H9 (cell line): ENCODE measurements at regions not wholly inside any gene's neighbourhood (a gene's known extent, or its start where the extent isn't known, plus 50 kb on each side); places are given as distances from the start of the nearest gene placed in this dataset.

Experiments used
- DNase-seq: peaks from one replicate; pipeline ENCODE4 v3.0.0-alpha.2; 2017
- H2AFZ ChIP-seq: one replicate; pipeline ENCODE4 v1.6.1; 2013; ENCODE audit warnings: mild to moderate bottlenecking, low read length, control low read depth, moderate library complexity
- H2AK5ac ChIP-seq: 2 replicates; pipeline ENCODE4 v1.6.1; 2013; ENCODE audit warnings: low read length, control low read depth, mixed read lengths; ENCODE audit not compliant: insufficient read length
- H2BK120ac ChIP-seq: one replicate; pipeline ENCODE4 v1.6.1; 2013; ENCODE audit warnings: low read depth, mild to moderate bottlenecking, low read length, control low read depth, inconsistent platforms; ENCODE audit not compliant: poor library complexity, severe bottlenecking
- H2BK12ac ChIP-seq: 2 replicates; pipeline ENCODE4 v1.6.1; 2013; ENCODE audit warnings: low read length, control low read depth, mixed read lengths, low read depth; ENCODE audit not compliant: insufficient read length
- H2BK15ac ChIP-seq: 2 replicates; pipeline ENCODE4 v1.6.1; 2013; ENCODE audit warnings: low read depth, low read length, control low read depth
- H2BK20ac ChIP-seq: one replicate; pipeline ENCODE4 v1.6.1; 2013; ENCODE audit warnings: low read depth, mild to moderate bottlenecking, low read length, control low read depth, inconsistent platforms; ENCODE audit not compliant: poor library complexity, severe bottlenecking
- H2BK5ac ChIP-seq: 2 replicates; pipeline ENCODE4 v1.6.1; 2013; ENCODE audit warnings: low read length, control low read depth, mixed read lengths; ENCODE audit not compliant: insufficient read length
- H3K14ac ChIP-seq: 2 replicates; pipeline ENCODE4 v1.6.1; 2013; ENCODE audit warnings: low read length, control low read depth; ENCODE audit not compliant: insufficient read depth
- H3K18ac ChIP-seq: 2 replicates; pipeline ENCODE4 v1.6.1; 2013; ENCODE audit warnings: low read depth, mild to moderate bottlenecking, mixed read lengths, low read length, control low read depth; ENCODE audit not compliant: insufficient read length
- H3K23ac ChIP-seq: 2 replicates; pipeline ENCODE4 v1.6.1; 2013; ENCODE audit warnings: low read length, control low read depth, mixed read lengths, low read depth; ENCODE audit not compliant: insufficient read length
- H3K23me2 ChIP-seq: 2 replicates; pipeline ENCODE4 v1.6.1; 2013; ENCODE audit warnings: low read depth, mild to moderate bottlenecking, mixed read lengths, low read length, control low read depth; ENCODE audit not compliant: insufficient read length, poor library complexity, severe bottlenecking
- H3K27ac ChIP-seq: 2 replicates; pipeline ENCODE4 v1.5.1; 2013; ENCODE audit warnings: low read length, control low read depth, mixed read lengths, low read depth; ENCODE audit not compliant: insufficient read length
- H3K27me3 ChIP-seq: 2 replicates; pipeline ENCODE4 v1.6.1; 2013; ENCODE audit warnings: low read length, control low read depth, inconsistent platforms; ENCODE audit not compliant: insufficient read depth
- H3K4ac ChIP-seq: 2 replicates; pipeline ENCODE4 v1.6.1; 2013; ENCODE audit warnings: low read depth, mild to moderate bottlenecking, control low read depth, inconsistent platforms, low read length, moderate library complexity
- H3K4me1 ChIP-seq: 2 replicates; pipeline ENCODE4 v1.6.1; 2013; ENCODE audit warnings: low read length, control low read depth, inconsistent platforms; ENCODE audit not compliant: insufficient read depth
- H3K4me2 ChIP-seq: 2 replicates; pipeline ENCODE4 v1.6.1; 2013; ENCODE audit warnings: low read length, control low read depth, mixed read lengths; ENCODE audit not compliant: insufficient read length, insufficient read depth
- H3K56ac ChIP-seq: 2 replicates; pipeline ENCODE4 v1.6.1; 2013; ENCODE audit warnings: low read depth, mild to moderate bottlenecking, mixed read lengths, low read length, control low read depth; ENCODE audit not compliant: insufficient read length
- H3K79me1 ChIP-seq: 2 replicates; pipeline ENCODE4 v1.6.1; 2013; ENCODE audit warnings: low read depth, mild to moderate bottlenecking, moderate library complexity, low read length, control low read depth, inconsistent platforms; ENCODE audit not compliant: insufficient read depth, poor library complexity, severe bottlenecking
- H3K79me2 ChIP-seq: 2 replicates; pipeline ENCODE4 v1.6.1; 2013; ENCODE audit warnings: low read length, control low read depth, inconsistent platforms; ENCODE audit not compliant: insufficient read depth
- H3K9ac ChIP-seq: 2 replicates; pipeline ENCODE4 v1.6.1; 2013; ENCODE audit warnings: low read length, control low read depth, mixed read lengths; ENCODE audit not compliant: insufficient read length; ENCODE audit errors: extremely low read depth
- H3K9me3 ChIP-seq: one replicate; pipeline ENCODE4 v1.6.1; 2013; ENCODE audit warnings: low read depth, low read length, inconsistent platforms; ENCODE audit not compliant: control insufficient read depth
- H3T11ph ChIP-seq: one replicate; pipeline ENCODE4 v1.6.1; 2013; ENCODE audit warnings: mild to moderate bottlenecking, low read length, control low read depth, inconsistent platforms
- H4K20me1 ChIP-seq: one replicate; pipeline ENCODE4 v1.6.1; 2013; ENCODE audit not compliant: control insufficient read depth, insufficient read length, insufficient read depth
- H4K5ac ChIP-seq: 2 replicates; pipeline ENCODE4 v1.6.1; 2013; ENCODE audit warnings: low read depth, mild to moderate bottlenecking, mixed read lengths, low read length, control low read depth; ENCODE audit not compliant: insufficient read length
- H4K8ac ChIP-seq: replicated peaks from 2 replicates; pipeline ENCODE4 v1.6.1; 2013; ENCODE audit warnings: low read length, control low read depth, mixed read lengths, low read depth; ENCODE audit not compliant: insufficient read length
- H4K91ac ChIP-seq: 2 replicates; pipeline ENCODE4 v1.6.1; 2013; ENCODE audit warnings: low read depth, mild to moderate bottlenecking, moderate library complexity, mixed read lengths, low read length, control low read depth; ENCODE audit not compliant: insufficient read length
- H3K27ac Mint-ChIP-seq, 3 experiments: 2 replicates in 2 of 3; 3 replicates in 1 of 3; pipeline ENCODE4 v1.8.0; 2020 to 2021; ENCODE audit warnings: mixed read lengths in 3 of 3, mild to moderate bottlenecking in 1 of 3, moderate library complexity in 1 of 3
- H3K27me3 Mint-ChIP-seq: 2 replicates; pipeline ENCODE4 v1.8.0; 2021; ENCODE audit warnings: low read depth, mild to moderate bottlenecking, moderate library complexity, mixed read lengths
- H3K36me3 Mint-ChIP-seq, 3 experiments: 2 replicates in 2 of 3; 3 replicates in 1 of 3; pipeline ENCODE4 v1.8.0; 2020 to 2021; ENCODE audit warnings: low read depth in 3 of 3, mixed read lengths in 3 of 3; ENCODE audit not compliant: insufficient read depth in 1 of 3
- H3K4me1 Mint-ChIP-seq, 2 experiments: 2 replicates each; pipeline ENCODE4 v1.8.0; 2020; ENCODE audit warnings: mixed read lengths in 2 of 2
- H3K4me3 Mint-ChIP-seq, 2 experiments: 2 replicates in 1 of 2; 3 replicates in 1 of 2; pipeline ENCODE4 v1.8.0; 2020 to 2021; ENCODE audit warnings: mild to moderate bottlenecking in 2 of 2, mixed read lengths in 2 of 2, moderate library complexity in 1 of 2
- H3K9me3 Mint-ChIP-seq, 2 experiments: 2 replicates in 1 of 2; 3 replicates in 1 of 2; pipeline ENCODE4 v1.8.0; 2020; ENCODE audit warnings: mild to moderate bottlenecking in 2 of 2, mixed read lengths in 2 of 2, moderate library complexity in 1 of 2
- WGBS: extraction: QIAGEN DNeasy Blood & Tissue Kit; methylation state at CpG from one replicate; pipeline ENCODE4 v1.1.7; 2013; ENCODE audit warnings: missing lambda C conversion rate, low lambda C conversion rate, mixed read lengths; ENCODE audit not compliant: insufficient read length; ENCODE audit errors: extremely low coverage; 5-methylcytosine and 5-hydroxymethylcytosine counted together
- TF ChIP-seq, protein P1 (sequence below): fragments of 200-600 bp; sonication (generic); conservative IDR thresholded peaks from 3 replicates; pipeline ENCODE4 v1.8.0; 2021; ENCODE audit warnings: antibody characterized with exemption, mild to moderate bottlenecking

DNA sequence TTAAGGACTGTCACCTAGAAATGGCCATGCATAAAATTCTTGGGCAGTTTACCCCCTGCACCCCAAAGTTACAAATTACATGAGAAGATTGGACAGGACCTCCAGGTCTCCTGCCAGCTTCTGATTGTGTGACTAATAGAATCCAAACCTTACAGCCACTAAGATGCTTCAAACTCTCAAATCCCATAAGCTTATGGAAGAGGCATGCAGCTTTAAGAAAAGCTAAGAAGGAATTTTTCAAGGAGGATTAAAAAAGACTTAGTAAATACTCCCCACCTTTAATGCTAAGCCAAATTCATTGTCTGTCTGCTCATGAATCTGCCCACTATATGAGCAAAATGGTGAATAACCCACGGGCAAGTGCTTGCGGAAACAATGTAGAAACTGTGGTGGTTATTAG, 86.3 kb downstream of the MAIP1 start:
- H3K9me3 Mint-ChIP-seq: peaks cover 25 to 27% of the 10 kb centered on the region in 2 experiments
- no CpG with 5 or more reads among the region's 2 CpGs for WGBS
- no peak overlapping the region for H2BK20ac ChIP-seq
- H2AK5ac ChIP-seq: no peak overlapping the region
- H3K4ac ChIP-seq: no peak overlapping the region
- H2BK15ac ChIP-seq: no peak overlapping the region
- no peak overlapping the region for H4K5ac ChIP-seq
- H4K20me1 ChIP-seq: no peaks in the 10 kb centered on the region
- H2BK12ac ChIP-seq: no peak overlapping the region
- no peak overlapping the region for H4K91ac ChIP-seq
- no peaks in the 10 kb centered on the region for H3K79me2 ChIP-seq
- no peaks in the 10 kb centered on the region for H3K79me1 ChIP-seq
- H3K4me1 Mint-ChIP-seq: peaks cover 13 to 15% of the 10 kb centered on the region in 2 experiments
- TF ChIP-seq, protein P1, sequence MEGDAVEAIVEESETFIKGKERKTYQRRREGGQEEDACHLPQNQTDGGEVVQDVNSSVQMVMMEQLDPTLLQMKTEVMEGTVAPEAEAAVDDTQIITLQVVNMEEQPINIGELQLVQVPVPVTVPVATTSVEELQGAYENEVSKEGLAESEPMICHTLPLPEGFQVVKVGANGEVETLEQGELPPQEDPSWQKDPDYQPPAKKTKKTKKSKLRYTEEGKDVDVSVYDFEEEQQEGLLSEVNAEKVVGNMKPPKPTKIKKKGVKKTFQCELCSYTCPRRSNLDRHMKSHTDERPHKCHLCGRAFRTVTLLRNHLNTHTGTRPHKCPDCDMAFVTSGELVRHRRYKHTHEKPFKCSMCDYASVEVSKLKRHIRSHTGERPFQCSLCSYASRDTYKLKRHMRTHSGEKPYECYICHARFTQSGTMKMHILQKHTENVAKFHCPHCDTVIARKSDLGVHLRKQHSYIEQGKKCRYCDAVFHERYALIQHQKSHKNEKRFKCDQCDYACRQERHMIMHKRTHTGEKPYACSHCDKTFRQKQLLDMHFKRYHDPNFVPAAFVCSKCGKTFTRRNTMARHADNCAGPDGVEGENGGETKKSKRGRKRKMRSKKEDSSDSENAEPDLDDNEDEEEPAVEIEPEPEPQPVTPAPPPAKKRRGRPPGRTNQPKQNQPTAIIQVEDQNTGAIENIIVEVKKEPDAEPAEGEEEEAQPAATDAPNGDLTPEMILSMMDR: no peak
- H2AFZ ChIP-seq: no peak overlapping the region
- H2BK5ac ChIP-seq: no peak overlapping the region
- no peak overlapping the region for H3K4me3 Mint-ChIP-seq
- H3K18ac ChIP-seq: no peak overlapping the region
- H3K14ac ChIP-seq: no peak overlapping the region
- no peak overlapping the region for H2BK120ac ChIP-seq
- H3K9me3 ChIP-seq: peaks cover 14% of the 10 kb centered on the region
- H3K56ac ChIP-seq: no peak overlapping the region
- H3K27me3 Mint-ChIP-seq: no peaks in the 10 kb centered on the region
- peaks cover 2% of the 10 kb centered on the region; the same call in 1 of the 2 replicates for H3K4me1 ChIP-seq
- no peaks in the 10 kb centered on the region for H3K27me3 ChIP-seq
- peaks cover 19 to 29% (median 21%) of the 10 kb centered on the region in 3 experiments for H3K36me3 Mint-ChIP-seq
- no peak overlapping the region for H3K4me2 ChIP-seq
- H3K9ac ChIP-seq: no peak overlapping the region
- H3K23me2 ChIP-seq: no peaks in the 10 kb centered on the region
- H4K8ac ChIP-seq: no peak overlapping the region
- no peak overlapping the region for H3K23ac ChIP-seq
- peak overlapping the region in 1 of 3 experiments; percentile 4; a peak in 1 of 7 replicates for H3K27ac Mint-ChIP-seq
- H3T11ph ChIP-seq: no peak overlapping the region
- H3K27ac ChIP-seq: no peak overlapping the region
- DNase-seq: no peak
